UCSD-AML1 (cell line): ENCODE measurements at regions not wholly inside any gene's neighbourhood (a gene's known extent, or its start where the extent isn't known, plus 50 kb on each side); places are given as distances from the start of the nearest gene placed in this dataset.

Experiments
- DNase-seq: peaks from one replicate; lab custom pipeline; 2025; ENCODE audit not compliant: unreplicated experiment; lab: John Stamatoyannopoulos, UW

DNA sequence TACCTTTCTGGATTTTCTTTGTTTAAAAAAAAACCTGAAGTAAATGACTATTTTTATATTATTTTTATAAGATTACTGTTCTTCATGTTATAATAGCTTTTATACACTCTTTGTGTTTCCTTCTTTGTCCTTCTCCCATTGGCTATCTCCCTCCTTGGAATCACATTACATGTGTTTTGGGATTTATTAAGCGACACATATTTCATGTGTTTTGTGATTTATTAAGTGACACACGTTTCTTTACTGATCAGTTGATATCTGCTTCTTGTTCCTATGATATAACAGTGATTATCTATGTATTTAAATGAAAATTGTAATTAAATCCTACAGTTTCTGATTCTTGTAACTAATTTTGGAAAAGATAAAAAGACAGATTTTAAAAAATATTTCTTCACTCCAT lies 817.3 kb upstream of the AGA start:
- no peak for DNase-seq

DNA sequence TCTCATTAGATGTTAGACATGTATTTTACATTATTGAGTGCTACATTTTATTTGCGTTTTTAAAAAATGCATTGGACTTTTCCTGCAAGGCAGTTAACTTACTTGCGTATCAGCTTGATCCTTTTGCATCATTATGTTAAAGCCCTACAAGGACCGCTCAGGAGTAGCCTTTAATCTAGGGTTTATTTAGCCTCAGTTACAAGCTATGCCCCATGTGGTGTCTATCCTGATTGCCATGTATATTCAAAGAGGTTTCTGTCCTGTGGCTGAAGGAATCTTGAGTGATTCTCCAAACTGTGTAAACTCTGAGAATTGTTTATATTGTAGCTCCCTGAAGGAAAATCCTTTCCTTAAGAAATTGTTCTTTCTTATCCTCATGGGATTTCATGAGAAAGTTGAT lies 821.8 kb upstream of the AGA start:
- DNase-seq, result no peak

DNA sequence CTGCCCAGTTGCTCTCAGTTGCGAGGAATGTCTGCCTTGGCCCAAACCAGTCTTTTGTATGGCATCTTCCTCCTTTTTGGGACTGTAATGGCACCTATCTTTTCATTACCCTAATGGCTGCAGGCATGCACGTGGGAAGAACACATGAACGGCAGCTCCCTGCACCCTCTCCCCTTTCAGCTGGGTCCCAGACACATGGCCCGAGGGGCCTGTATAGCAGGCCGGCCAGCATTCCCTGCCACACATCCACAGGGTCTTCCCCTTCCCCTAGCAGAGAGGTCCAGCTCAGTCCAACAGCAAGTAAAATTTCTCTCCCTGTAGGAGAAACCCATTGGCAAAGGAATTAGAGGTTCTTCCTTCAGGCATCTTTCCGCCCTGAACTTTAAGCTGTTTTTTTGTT lies 829.1 kb upstream of the AGA start:
- no peak for DNase-seq

DNA sequence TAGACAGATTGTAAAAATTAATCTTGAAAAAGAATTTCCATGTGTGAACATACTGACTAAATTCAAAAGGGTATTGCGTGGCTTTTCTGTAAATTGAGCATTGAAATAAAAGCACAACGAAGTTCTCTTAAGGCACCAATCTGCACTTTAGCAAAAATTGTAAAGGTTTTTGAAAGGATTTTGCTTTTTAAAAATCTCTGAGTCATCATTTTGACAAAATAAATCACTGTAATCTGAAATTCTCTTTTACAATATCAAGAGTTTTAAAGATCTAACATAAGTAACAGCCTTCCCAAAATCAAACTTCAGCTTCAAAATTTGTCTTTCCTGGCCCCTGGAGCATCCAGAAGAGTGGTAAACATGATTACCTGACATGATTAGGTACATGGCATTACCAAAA lies 830.9 kb upstream of the AGA start:
- no peak for DNase-seq

DNA sequence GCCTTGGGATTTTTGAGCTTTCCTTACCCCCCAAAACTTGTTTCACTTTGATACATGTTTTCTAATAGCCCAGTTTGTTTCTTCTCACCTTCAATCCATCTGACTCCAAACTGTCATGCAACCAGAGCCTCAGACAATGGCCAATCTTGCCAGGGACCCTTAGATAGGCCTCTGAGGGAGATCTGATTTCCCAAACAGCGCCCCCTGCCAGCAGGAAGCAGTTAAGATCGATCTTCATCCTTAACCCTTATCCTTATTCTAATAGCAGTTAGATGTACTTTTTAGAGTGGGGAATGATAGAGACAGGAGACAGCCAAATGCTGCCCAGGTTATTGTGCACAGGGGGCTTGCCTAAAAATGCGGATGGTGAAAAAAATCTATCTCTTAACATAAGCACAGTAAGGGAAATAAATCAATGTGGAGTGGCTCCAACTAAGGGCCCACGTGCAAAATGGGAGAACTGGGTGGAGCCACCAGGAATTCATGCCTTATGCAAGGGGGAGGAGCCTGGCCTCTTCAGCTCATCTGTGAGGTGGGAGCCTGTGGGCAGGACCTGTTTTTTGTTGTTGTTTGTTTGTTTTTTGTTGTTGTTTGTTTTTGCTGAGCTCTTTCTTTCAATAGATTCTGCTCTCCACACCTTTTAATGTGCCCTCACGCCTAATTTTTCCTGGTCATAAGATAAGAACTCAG lies 833.6 kb upstream of the AGA start:
- DNase-seq, result no peak

DNA sequence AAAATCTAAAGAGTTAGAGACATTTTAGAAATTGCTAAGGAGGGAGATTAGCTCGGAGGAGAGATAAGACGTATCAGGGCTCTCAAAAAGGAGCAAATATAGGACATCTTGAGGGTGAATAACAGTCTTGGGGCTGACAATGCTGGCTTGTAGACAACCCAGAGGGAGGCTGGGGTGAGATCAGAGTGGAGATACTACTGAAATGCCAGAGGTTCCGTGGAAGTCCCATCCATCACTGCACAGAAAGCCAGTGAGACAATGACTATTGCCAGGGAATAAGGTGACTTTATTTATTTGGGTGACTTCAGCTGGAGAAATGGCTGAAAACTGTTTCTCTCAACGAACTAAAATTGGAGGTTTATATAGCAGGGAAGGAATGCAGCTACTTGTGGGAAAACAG lies 838.1 kb upstream of the AGA start:
- DNase-seq, result no peak

DNA sequence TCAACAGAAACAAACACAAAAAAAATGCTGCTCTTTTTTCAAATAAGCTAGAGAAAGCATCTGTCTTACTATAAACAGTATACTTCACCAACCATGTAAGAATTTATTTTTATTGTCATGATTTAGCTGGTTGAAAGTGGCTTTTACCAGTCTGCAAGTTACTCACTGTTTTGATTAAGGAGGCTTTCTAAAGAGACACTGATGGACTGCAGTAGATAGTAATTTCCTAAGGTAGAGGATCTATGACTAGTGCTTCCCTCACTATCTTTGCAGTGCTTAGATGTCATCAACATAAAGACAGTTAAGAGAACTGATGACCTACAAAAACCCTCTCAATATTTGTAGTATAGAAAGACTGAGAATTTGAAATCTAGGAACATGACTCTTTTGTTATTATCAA lies 846.2 kb upstream of the AGA start:
- no peak for DNase-seq

DNA sequence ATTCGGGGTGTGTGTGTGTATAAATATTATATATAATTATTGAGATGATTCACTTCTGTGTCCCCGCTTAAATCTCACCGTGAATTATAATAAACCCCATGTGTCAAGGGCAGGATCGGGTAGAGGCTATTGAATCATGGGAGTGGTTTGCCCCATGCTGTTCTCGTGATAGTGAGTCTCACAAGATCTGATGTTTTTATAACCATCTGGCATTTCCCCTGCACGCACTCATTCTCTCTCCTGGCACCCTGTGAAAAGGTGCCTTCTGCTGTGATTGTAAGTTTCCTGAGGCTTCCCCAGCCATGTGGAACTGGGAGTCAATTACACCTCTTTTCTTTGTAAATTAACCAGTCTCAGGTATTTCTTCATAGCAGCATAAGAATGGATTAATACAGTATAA lies 851.4 kb upstream of the AGA start:
- DNase-seq, result no peak

DNA sequence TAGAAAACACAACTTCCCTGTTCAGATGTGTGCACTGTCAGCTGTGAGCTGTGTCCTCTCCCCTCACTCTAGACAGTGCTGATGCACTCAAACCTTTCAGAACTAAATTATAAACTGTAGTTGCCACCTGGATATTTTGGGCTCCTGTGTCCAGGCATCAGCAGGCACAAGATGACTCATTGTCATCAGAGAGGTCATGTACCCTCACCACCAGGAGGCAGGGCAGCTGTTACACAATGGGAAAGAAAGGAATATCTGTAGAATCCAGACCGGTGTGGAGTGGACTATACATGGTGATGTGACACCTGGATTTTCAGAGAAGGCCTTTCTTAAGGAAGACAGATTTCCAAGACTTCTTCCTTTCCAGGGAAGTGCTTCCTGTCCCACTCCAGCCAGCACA lies 854.4 kb upstream of the AGA start:
- DNase-seq, result no peak

DNA sequence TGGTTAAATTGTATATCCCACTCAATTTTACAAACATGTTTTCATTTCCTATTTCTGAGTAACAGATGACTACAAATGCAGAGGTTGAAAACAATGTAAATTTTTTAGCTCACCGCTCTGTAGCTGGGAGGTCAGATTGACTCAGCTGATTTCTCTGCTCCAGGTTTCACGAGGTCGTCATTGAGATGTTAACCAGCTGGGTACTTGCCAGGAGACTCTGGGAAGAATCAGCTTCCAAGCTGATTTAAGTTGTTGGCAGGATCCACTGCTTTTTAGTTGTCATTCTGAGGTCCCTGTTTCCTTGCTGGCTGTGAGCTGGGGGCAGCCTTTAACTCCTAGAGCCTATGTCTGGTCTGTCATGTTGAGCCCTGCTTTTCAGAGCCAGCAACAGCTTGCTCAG lies 864.3 kb upstream of the AGA start:
- no peak for DNase-seq

DNA sequence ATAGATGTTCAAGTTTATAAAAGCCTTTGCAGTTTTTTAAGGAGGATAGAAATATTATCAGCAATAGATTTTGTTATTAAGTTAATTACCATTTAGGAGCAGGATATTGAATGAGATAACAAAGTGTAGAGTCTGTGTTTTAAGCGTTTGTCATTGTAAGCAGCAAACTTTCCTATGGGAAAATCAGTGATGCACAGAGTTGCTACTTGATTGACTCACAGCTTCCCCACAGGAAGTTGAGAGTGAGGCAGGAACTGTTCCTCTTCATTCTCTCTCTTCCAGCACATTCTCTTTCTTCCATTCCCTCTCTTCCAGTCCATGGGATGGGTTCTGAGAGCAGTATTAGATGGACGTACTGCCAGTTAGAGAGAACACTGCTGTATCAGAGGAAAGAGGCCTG lies 867.7 kb upstream of the AGA start:
- DNase-seq, result no peak

DNA sequence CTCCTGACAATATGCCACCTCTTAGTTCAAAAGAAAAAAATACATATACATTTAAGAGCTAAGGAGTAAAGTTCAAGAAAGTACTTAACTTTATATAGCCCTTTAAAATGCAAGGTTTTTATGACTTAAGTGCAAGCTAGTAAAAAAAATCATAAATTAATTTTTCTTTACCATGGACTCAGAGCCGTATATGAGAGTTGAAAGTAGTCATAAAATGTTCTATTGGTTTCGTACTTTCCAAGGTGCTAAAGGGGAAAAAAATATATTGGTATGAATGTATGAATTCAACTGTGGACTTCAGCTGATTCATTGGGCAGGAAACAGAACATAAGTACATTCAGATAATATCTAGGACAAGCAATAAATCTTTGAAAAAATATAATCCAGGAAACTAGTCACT lies 869.8 kb upstream of the AGA start:
- DNase-seq, result no peak

DNA sequence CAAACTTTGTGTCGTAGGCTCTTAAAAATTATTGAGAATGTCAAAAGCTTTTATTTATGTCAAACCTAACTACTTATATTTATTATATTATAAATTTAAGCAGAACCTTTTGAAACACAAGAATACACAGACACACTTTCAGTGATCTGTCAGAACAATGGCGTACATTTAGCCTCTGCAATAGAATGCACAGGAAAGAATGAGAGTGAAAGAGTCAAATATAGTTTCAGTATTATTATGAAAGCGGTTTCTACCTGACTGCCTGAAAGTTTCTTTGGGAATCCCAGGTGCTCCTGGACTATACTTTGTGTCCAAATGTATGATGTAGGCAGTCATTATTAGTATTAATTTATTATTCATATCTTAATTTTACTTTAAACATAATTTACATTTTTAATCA lies 872.0 kb upstream of the AGA start:
- DNase-seq, result no peak

DNA sequence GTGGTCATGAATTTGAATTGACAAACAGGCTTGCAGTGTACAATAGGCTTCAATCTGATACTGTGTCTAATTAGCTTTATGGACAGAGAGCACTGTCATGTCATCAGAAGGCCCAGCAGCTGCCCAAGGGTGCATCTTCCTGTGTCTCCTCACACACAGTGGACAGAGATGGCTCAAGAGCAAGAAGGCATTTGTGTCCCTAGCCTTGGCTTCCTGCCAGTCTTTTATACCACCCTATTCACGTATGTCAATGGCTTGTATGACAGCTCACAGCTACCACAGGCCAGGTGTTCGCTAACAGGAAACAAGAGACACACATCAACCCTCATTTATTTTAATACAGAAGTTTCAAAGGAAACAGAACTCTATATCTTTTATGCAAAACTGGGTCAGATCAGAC lies 874.0 kb upstream of the AGA start:
- no peak for DNase-seq

DNA sequence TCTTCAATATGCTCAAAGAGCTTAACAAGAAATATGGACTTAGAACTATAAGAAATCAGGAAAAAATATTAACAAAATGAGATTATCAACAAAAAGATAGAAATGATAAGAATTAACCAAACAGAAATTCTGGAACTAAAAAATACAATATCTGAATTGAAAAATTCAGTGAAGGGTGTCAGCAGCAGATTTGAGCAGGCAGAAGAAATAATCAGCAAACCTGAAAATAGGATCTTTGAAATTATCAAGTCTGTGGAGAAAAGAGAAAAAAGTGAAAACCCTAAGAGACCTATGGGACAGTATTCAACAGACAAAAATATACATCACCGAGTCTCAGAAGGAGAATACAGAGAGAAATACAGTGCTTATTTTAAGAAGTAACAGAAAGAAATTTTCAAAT lies 877.8 kb upstream of the AGA start:
- DNase-seq, result no peak

DNA sequence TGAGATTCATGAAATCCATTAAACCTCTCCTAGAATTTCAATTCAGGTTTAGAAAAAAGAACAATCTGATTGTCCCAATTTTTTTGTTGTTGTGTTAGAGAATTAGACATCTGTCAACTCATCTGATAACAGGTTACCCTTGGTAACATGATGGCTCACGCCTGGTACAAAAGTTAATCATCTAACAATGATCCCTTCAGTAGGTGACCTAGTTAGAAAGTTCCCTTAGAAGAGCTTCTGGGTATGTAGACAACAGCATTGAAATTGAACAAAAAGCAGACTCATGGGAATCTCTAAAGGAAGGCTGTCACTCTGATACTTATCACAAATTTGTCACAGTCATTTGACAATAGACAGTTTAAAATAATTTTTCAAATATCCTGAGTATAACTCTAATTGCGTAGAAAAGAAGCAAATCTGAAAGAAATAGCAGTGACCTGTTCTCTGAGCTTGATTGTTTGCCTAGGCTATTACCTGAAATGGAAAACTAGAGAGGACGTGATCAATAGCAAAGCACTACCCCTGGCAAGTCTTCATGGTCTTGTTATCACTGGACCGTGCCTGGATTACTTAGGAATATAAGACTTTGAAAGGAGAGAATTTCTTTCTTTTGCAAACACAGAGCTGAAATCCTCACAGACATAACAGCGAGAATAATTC lies 880.4 kb upstream of the AGA start:
- no peak for DNase-seq

DNA sequence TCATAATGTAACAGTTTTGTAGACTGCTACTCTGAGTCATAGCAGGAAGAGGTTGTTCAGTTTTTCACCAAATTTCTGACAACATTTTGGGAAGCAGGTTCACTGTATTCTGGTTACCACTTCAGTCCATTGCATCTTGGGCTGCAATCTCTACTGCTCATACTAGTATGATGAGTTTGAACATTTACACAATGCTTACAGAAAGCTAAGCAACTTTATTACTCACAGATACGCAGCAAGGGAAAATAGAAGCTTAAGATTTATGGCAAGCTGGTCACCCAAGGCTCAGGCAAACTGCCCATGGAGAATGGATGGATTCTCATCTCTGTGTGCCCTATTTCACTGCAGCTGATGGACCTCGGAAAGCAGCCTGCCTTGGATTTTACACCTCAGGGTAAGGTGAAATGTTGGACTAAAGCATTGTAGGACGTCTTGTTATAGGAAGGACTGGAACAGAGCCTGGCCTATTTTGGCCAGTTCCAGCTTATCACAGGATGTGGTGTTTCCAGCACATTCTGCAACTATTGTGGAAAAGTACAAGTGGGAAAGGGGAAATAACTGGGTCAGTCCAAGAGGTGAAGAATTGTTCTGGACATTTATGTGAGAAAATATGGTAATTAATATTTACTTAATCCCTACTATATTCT lies 887.1 kb upstream of the AGA start:
- DNase-seq, result no peak

DNA sequence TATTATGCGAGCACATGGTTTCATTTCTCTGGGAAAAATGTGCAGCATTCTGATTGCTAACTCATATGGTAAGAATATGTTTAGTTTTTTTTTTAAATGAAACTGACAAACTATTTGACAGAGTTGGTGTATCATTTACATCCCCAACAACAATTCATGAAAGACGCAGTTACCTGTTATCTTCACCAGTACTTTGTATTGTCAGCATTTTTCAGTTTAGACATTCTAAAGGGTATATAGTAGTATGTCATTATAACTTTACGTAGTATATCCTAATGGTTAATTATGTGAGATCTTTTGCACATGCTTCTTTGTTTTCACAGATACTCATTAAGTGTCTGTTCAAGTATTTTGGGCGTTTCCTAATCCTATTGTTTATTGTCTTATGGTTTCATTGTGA lies 891.1 kb upstream of the AGA start:
- DNase-seq, result no peak

DNA sequence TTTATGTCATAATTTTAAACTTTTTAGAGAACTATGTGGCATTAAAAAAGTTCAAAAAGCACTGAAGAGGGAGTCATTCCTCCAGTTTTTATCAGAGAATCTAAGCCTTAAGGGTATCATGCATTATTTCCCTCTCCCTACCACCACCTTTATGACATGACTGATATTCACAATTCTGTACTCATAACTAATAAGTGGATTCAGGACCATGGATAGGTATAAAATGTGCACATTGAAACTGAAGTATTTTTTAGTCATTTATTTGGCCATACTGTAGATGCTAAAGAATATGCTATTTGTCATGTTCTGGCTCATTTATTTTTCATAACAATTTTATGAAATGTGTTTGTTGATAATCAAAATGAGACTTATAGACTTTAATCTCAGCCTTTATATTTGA lies 897.5 kb upstream of the AGA start:
- no peak for DNase-seq

DNA sequence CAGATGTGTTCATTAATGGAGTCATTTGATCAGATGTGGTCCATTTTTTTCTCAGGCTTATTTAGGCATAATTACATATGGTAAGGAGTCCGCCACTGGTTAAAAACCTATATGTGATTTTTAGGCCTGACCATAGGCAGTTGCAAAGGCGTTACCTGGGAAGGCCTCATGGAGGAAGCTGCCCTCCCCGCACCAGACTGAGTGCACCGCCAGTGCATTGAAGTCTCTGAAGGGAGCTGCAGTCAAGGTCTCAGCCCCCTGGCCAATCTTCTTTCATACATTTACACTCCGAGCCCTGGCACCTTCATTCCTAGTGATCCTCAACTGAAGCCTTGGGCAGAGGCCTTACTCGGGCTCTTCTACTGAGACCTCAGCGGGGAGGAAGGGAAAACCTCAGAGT lies 898.2 kb upstream of the AGA start:
- no peak for DNase-seq

DNA sequence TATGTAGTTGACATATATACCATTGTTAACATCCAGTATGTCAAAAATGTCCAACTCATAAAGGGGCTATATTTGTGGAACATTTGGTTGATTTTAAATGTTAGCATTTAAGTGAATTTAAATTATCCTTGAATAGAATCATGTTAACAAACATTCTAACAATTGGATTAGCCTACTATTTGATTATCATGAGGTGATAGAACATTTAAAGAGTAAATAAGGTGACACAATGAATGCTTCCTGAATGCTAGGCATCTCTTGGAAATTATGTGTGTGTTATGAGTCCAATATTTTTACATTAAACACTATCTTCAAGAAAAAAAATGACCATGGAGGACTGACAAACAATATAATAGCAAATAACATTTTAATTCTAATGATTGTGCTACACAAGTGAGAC lies 901.9 kb upstream of the AGA start:
- no peak for DNase-seq

DNA sequence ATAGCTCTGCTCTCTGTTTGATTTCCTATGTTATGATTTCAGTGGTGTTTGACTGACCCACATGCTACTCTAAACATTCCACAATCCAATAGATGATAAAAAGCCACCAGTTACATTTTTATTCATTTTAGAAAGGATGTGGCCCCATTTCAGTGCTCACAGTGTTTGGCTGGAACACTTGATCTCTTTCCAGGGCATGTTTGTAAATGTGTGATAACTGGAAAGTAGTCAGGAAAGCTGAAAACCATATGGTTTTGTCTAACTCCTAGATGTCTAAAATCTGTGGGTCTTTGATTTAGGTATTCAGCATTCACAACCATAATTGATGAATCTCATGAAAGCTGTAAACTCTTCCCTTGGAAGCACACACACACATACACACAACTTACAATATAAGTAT lies 904.9 kb upstream of the AGA start:
- no peak for DNase-seq

DNA sequence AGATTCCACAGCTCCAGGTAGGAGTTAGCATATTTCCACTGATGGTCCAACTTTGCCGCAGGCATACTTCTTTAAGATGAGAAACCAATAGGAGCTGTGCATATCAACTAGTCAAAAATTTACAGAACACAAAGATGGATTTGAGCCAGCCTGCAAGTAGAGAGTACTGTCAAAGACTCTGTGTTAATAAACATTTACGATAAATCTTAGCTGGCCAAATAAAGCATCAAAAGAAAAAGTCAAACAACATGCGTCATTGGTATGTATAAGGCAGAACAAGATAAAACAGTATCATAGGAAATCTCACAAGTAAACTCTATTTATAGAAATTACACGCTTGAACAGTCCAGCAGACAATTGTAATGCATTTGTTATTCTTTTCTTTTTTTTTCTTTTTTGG lies 907.4 kb upstream of the AGA start:
- no peak for DNase-seq
